NT2/D1 (cell line): ENCODE measurements at regions not wholly inside any gene's neighbourhood (a gene's known extent, or its start where the extent isn't known, plus 50 kb on each side); places are given as distances from the start of the nearest gene placed in this dataset.

ENCODE experiments used
- SUZ12 ChIP-seq: IDR thresholded peaks from 2 replicates; pipeline ENCODE4 v1.6.1; 2011; ENCODE audit not compliant: insufficient read length, insufficient read depth; ENCODE audit errors: extremely low read depth
- YY1 ChIP-seq: IDR thresholded peaks from 2 replicates; pipeline ENCODE4 v1.6.1; 2011; ENCODE audit not compliant: insufficient read length, insufficient read depth
- ZNF274 ChIP-seq: IDR thresholded peaks from 2 replicates; pipeline ENCODE4 v1.6.1; 2011; ENCODE audit warnings: mild to moderate bottlenecking, low read depth, low read length

DNA sequence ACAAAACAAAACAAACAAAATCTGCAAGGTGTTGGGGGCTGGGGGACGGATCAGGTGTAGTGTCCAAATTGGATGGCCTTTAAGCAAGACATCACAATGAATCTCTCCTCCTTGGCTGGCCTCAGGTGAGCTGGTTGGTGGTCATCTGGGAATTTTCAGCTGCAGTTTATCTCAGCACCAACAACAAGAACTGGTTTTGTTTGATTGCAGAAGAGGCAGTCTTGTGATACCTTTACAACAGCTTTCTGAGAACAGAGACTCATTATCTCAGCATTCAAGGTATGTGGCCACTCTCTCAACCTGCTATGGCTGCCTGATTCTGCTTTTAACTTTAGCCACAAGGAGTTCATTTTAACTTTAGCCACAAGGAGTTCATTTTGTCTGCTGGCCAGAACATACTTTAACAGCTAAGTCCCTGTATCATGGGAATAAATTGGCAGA is 1543.4 kb downstream of the EFNA5 start:
- TF ChIP-seq SUZ12: no peak
- no peak for TF ChIP-seq YY1
- no peak for TF ChIP-seq ZNF274
